Esophagus muscularis mucosa (tissue), 2 donors: ENCODE measurements at regions not wholly inside any gene's neighbourhood (a gene's known extent, or its start where the extent isn't known, plus 50 kb on each side); places are given as distances from the start of the nearest gene placed in this dataset.

Experiments
- POLR2A ChIP-seq: fragments of 450-650 bp; IDR thresholded peaks from one replicate; pipeline ENCODE4 v1.6.1; 2017; ENCODE audit warnings: antibody characterized with exemption, moderate library complexity, mild to moderate bottlenecking, low read depth
- POLR2AphosphoS5 ChIP-seq, 2 donors: sonication (generic); formaldehyde crosslinking; IDR thresholded peaks; one replicate each; pipeline ENCODE4 v1.6.1; 2017; ENCODE audit warnings: antibody characterized with exemption in 2 of 2

DNA sequence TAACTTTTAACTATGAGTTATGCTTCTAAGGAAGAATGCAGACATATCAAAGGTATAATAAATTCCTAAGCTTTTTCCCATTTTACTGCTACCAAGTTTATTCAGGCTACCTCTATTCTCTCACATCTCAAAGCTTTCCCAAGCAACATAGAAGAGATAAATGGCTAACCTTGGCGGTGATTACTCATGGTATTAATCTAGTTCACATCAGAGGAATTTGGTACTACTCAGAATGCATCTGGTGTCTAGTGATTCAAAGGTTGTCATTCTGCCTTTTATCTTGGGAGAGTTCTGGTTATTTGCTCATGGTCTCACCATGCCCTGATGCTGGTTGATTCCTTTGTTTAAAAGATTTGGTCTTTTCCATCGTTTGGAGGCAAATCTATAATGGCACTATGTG is 182.7 kb downstream of the TAF11L14 start:
- no peak for TF ChIP-seq POLR2AphosphoS5 (IDR thresholded peaks at IDR 0.05)
- no peak for TF ChIP-seq POLR2A
